CD4-positive, alpha-beta T cell (primary cell): ENCODE measurements at regions not wholly inside any gene's neighbourhood (a gene's known extent, or its start where the extent isn't known, plus 50 kb on each side); places are given as distances from the start of the nearest gene placed in this dataset.

ENCODE experiments used
- ATAC-seq: fragments of 200-7000 bp; cut with Tn5 transposase; one replicate; pipeline ENCODE4 v1.10.0; 2022; ENCODE audit warnings: mild to moderate bottlenecking; ENCODE audit not compliant: poor library complexity
- CTCF ChIA-PET: fragments of 350-600 bp; sonication (Branson Sonifier 250); formaldehyde crosslinking; loops from one replicate; lab custom pipeline; 2021; ENCODE audit warnings: antibody characterized with exemption, inconsistent platforms; lab: Charles Lee
- POLR2A ChIA-PET: fragments of 350-600 bp; sonication (Branson Sonifier 250); formaldehyde crosslinking; loops from one replicate; lab custom pipeline; 2021; ENCODE audit warnings: antibody characterized with exemption, inconsistent platforms; lab: Charles Lee
- DNase-seq, 14 experiments: peaks; one replicate each; pipeline ENCODE4 v3.0.0-alpha.2; 2013 to 2020; ENCODE audit warnings: mixed read lengths in 2 of 14
- H3K27ac ChIP-seq, 2 donors: one replicate each; pipeline versions ENCODE4 v1.5.1 to v1.7.0; 2013; ENCODE audit warnings: low read length in 2 of 2, low read depth in 1 of 2, mild to moderate bottlenecking in 1 of 2
- H3K27me3 ChIP-seq, 2 experiments: 1 replicate in 1 of 2; 2 replicates in 1 of 2; pipeline versions ENCODE4 v1.6.1 to v1.7.0; 2013; ENCODE audit warnings: low read length in 2 of 2, control low read depth in 1 of 2, mild to moderate bottlenecking in 1 of 2, moderate library complexity in 1 of 2; ENCODE audit not compliant: insufficient read depth in 2 of 2, control insufficient read depth in 1 of 2
- H3K36me3 ChIP-seq: one replicate; pipeline ENCODE4 v1.6.1; 2013; ENCODE audit warnings: low read length, control low read depth; ENCODE audit not compliant: insufficient read depth
- H3K4me1 ChIP-seq: one replicate; pipeline ENCODE4 v1.6.1; 2013; ENCODE audit warnings: low read length, control low read depth; ENCODE audit not compliant: insufficient read depth
- H3K4me3 ChIP-seq: one replicate; pipeline ENCODE4 v1.5.1; 2013; ENCODE audit warnings: mild to moderate bottlenecking, low read length, moderate library complexity
- H3K9me3 ChIP-seq, 2 experiments: 1 replicate in 1 of 2; 2 replicates in 1 of 2; pipeline versions ENCODE4 v1.6.1 to v1.7.0; 2013; ENCODE audit warnings: low read length in 2 of 2, mild to moderate bottlenecking in 2 of 2, control low read depth in 1 of 2, moderate library complexity in 1 of 2; ENCODE audit not compliant: control insufficient read depth in 1 of 2, insufficient read depth in 1 of 2
- H3K27ac Mint-ChIP-seq: one replicate; pipeline ENCODE4 v1.8.0; 2020; ENCODE audit warnings: mixed read lengths
- H3K27me3 Mint-ChIP-seq: one replicate; pipeline ENCODE4 v1.8.0; 2021; ENCODE audit warnings: mixed read lengths
- H3K36me3 Mint-ChIP-seq: one replicate; pipeline ENCODE4 v1.8.0; 2021; ENCODE audit warnings: low read depth, mixed read lengths
- H3K4me1 Mint-ChIP-seq: one replicate; pipeline ENCODE4 v1.8.0; 2021; ENCODE audit warnings: low read depth, mixed read lengths
- H3K4me3 Mint-ChIP-seq: one replicate; pipeline ENCODE4 v1.8.0; 2020; ENCODE audit warnings: mild to moderate bottlenecking, mixed read lengths
- H3K9me3 Mint-ChIP-seq: one replicate; pipeline ENCODE4 v1.8.0; 2020; ENCODE audit warnings: mixed read lengths
- intact Hi-C, 2 experiments: fragments of 100-400 bp; cut with DNase I in 1 of 2; cut with micrococcal nuclease in 1 of 2; formaldehyde crosslinking; loops; one replicate each; pipeline versions ENCODE4 v1.15.1 to v1.9.0; 2023 to 2025; cut with DNase I, micrococcal nuclease
- TF ChIP-seq, protein P1 (sequence below): fragments of 200-600 bp; IDR thresholded peaks from one replicate; pipeline ENCODE4 v1.8.0; 2022; ENCODE audit warnings: antibody characterized with exemption, mild to moderate bottlenecking

- Mint-ChIP-seq H3K4me3 (no peak overlapping the region), H3K4me1 (peaks cover 19% of the 10 kb centered on the region), H3K36me3 (no peaks in the 10 kb centered on the region), H3K27ac (no peak overlapping the region), H3K27me3 (no peaks in the 10 kb centered on the region), H3K9me3 (no peaks in the 10 kb centered on the region)
- TF ChIP-seq, protein P1, sequence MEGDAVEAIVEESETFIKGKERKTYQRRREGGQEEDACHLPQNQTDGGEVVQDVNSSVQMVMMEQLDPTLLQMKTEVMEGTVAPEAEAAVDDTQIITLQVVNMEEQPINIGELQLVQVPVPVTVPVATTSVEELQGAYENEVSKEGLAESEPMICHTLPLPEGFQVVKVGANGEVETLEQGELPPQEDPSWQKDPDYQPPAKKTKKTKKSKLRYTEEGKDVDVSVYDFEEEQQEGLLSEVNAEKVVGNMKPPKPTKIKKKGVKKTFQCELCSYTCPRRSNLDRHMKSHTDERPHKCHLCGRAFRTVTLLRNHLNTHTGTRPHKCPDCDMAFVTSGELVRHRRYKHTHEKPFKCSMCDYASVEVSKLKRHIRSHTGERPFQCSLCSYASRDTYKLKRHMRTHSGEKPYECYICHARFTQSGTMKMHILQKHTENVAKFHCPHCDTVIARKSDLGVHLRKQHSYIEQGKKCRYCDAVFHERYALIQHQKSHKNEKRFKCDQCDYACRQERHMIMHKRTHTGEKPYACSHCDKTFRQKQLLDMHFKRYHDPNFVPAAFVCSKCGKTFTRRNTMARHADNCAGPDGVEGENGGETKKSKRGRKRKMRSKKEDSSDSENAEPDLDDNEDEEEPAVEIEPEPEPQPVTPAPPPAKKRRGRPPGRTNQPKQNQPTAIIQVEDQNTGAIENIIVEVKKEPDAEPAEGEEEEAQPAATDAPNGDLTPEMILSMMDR, result no peak
- H3K36me3 ChIP-seq, result no peaks in the 10 kb centered on the region
- no peak overlapping the region for H3K27ac ChIP-seq
- POLR2A ChIA-PET, result no interaction called here
- no peaks in the 10 kb centered on the region for H3K27me3 ChIP-seq
- H3K9me3 ChIP-seq, result no peaks in the 10 kb centered on the region
- ATAC-seq (no peak), DNase-seq (no peak)
- H3K4me1 ChIP-seq, result peaks cover 10% of the 10 kb centered on the region
- intact Hi-C loops, result loop anchor here in 1 of 2 experiments (5.0 kb wide), 1 partner anchor 1971 kb away; no protein-coding TSS in a partner anchor
- no peak overlapping the region for H3K4me3 ChIP-seq
- CTCF ChIA-PET, result no interaction called here
Observed at GRCh38 chr14:97306133-97306759, 509.1 kb downstream of the VRK1 start.

DNA sequence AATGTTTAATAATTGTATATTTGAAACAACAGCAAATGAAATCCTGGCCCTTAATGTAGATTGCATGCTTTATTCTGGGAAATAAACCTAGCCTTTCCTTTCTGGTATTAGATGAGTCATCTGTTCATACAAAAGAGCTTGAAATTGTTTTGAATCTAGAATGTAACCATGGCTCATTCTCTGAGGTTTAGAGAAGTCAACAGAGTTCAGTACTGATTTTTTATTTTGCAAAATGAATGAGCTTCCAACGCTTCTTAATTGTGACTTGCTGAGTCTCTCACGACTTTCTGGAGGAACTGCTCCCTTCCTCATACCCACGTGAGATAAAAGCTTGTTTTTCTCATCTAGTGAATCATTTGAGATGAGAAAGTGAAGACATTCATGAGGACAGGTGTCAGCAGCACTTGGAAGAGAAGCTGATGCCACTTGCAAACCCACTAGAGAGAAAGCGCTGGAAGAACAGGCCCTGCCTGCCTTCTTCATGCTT lies 509.6 kb downstream of the VRK1 start:
- POLR2A ChIA-PET, result no interaction called here
- Mint-ChIP-seq H3K27me3 (no peaks in the 10 kb centered on the region), H3K27ac (no peak overlapping the region), H3K4me3 (no peak overlapping the region), H3K9me3 (no peaks in the 10 kb centered on the region), H3K36me3 (no peaks in the 10 kb centered on the region), H3K4me1 (peaks cover 23% of the 10 kb centered on the region)
- DNase-seq (peak in 3 of 14 experiments; percentile 2 to 15 (median 15)), ATAC-seq (no peak)
- H3K36me3 ChIP-seq, result no peaks in the 10 kb centered on the region
- no peak overlapping the region for H3K27ac ChIP-seq
- peaks cover 10% of the 10 kb centered on the region for H3K4me1 ChIP-seq
- H3K27me3 ChIP-seq, result no peaks in the 10 kb centered on the region
- no peaks in the 10 kb centered on the region for H3K9me3 ChIP-seq
- CTCF ChIA-PET, result no interaction called here
- intact Hi-C loops, result loop anchor here in 1 of 2 experiments (5.0 kb wide), 1 partner anchor 1970 kb away; no protein-coding TSS in a partner anchor
- TF ChIP-seq, protein P1, result no peak
- no peak overlapping the region for H3K4me3 ChIP-seq

- Histone ChIP-seq H3K9me3 (peaks cover 0 to 3% of the 10 kb centered on the region in 2 experiments), H3K27ac (no peak overlapping the region), H3K36me3 (no peaks in the 10 kb centered on the region), H3K4me1 (peaks cover 10% of the 10 kb centered on the region), H3K27me3 (no peaks in the 10 kb centered on the region), H3K4me3 (no peak overlapping the region)
- ChIA-PET CTCF (no interaction called here), POLR2A (interaction anchor here (0.6 kb wide), 1 partner anchor 198 kb away, joined by 4 read pairs; no protein-coding TSS in a partner anchor)
- Mint-ChIP-seq H3K9me3 (peaks cover 6% of the 10 kb centered on the region), H3K27ac (no peak overlapping the region), H3K4me3 (no peak overlapping the region), H3K4me1 (peaks cover 24% of the 10 kb centered on the region), H3K27me3 (no peaks in the 10 kb centered on the region), H3K36me3 (no peaks in the 10 kb centered on the region)
- DNase-seq, result peak in 2 of 14 experiments; percentile 12 to 20
- intact Hi-C loops, result no loop called here
- TF ChIP-seq, protein P1, result no peak
- no peak for ATAC-seq
Observed at GRCh38 chr14:97311411-97311810, 514.2 kb downstream of the VRK1 start.
